ENCODE measurements at regions not wholly inside any gene's neighbourhood (a gene's known extent, or its start where the extent isn't known, plus 50 kb on each side); places are given as distances from the start of the nearest gene placed in this dataset.
"Not testable (repeated sequence)": the region's sequence is repeated elsewhere in the genome, so short reads cannot be mapped to it uniquely, and the experiment has no call there.

GRCh38 chr5:26386532-26386931 lies 651.9 kb downstream of the CDH9 start:
- Histone ChIP-seq H3K14ac (replicated peaks; ENCODE audit: low read depth, low read length) (no peak overlapping the region), H3K4me2 (ENCODE audit: low read depth, low read length) (no peak overlapping the region), H4K20me1 (ENCODE audit: insufficient read depth, low read length) (no peaks in the 10 kb centered on the region), H4K91ac (ENCODE audit: insufficient read depth, low read depth, low read length) (no peak overlapping the region), H3K4me1 (ENCODE audit: control insufficient read depth, insufficient read depth, low read length) (no peaks in the 10 kb centered on the region), H3K9ac (ENCODE audit: low read depth, low read length) (no peak overlapping the region), H2BK120ac (ENCODE audit: low read depth, low read length) (no peak overlapping the region), H2BK5ac (ENCODE audit: low read depth, low read length, poor library complexity, severe bottlenecking) (no peak overlapping the region), H3K18ac (ENCODE audit: low read depth, low read length) (no peak overlapping the region), H2AK9ac (replicated peaks; ENCODE audit: low read depth, low read length, poor library complexity) (no peak overlapping the region), H4K5ac (ENCODE audit: low read depth, low read length) (no peak overlapping the region), H2BK15ac (ENCODE audit: low read depth, low read length) (no peak overlapping the region), H2AFZ (replicated peaks; ENCODE audit: low read length, poor library complexity) (no peak overlapping the region), H3K56ac (ENCODE audit: extremely low read depth, insufficient read depth, low read length) (no peak overlapping the region), H3K4me3 (ENCODE audit: insufficient read depth, low read depth, low read length) (no peak overlapping the region), H4K8ac (ENCODE audit: low read depth in 2 of 2, low read length in 2 of 2) (no peak overlapping the region), H3K4ac (ENCODE audit: low read depth, low read length) (no peak overlapping the region), H3K79me1 (ENCODE audit: low read depth in 1 of 2, low read length in 2 of 2) (no peaks in the 10 kb centered on the region), H2AK5ac (ENCODE audit: low read depth, low read length) (no peak overlapping the region), H3K27me3 (ENCODE audit: control insufficient read depth, insufficient read depth, low read length) (no peaks in the 10 kb centered on the region), H3K9me1 (ENCODE audit: insufficient read depth, low read length) (no peaks in the 10 kb centered on the region), H3K27ac (ENCODE audit: insufficient read depth, low read length) (no peak overlapping the region), H3K9me3 (ENCODE audit: control insufficient read depth, insufficient read depth, low read length) (peaks cover 11% of the 10 kb centered on the region; the same call in 1 of the 2 replicates), H3K23ac (ENCODE audit: low read depth, low read length) (no peak overlapping the region), H3K36me3 (ENCODE audit: control insufficient read depth, insufficient read depth, low read length) (no peaks in the 10 kb centered on the region), H2BK20ac (ENCODE audit: low read depth, low read length) (no peak overlapping the region)
- WGBS, 2 experiments (ENCODE audit: extremely low coverage in 2 of 2, insufficient read length in 1 of 2) = no CpG with 5 or more reads among the region's 1 CpG
- BruUV-seq (replicated peaks) = no TSS peak
- ATAC-seq (ENCODE audit: low read depth) = no peak
- ChIA-PET CTCF (no interaction called here), POLR2A (ENCODE audit: unreplicated experiment) (interaction anchor here (0.6 kb wide), 1 partner anchor 283 kb away, joined by 4 read pairs; no protein-coding TSS in a partner anchor)
- no peak for DNase-seq
- TF ChIP-seq USF2 (IDR thresholded peaks at IDR 0.05; ENCODE audit: low read depth, low read length) (no peak), CEBPB (IDR thresholded peaks at IDR 0.05; ENCODE audit: low read depth, low read length) (peak; percentile 75)
- in situ Hi-C loops (cut with MboI; ENCODE audit: low sequenced_read_pairs) (no loop called here), dilution Hi-C loops (cut with HindIII; ENCODE audit: low sequenced_read_pairs, unreplicated experiment) (no loop called here), intact Hi-C loops (cut with micrococcal nuclease) (no loop called here)

DNA sequence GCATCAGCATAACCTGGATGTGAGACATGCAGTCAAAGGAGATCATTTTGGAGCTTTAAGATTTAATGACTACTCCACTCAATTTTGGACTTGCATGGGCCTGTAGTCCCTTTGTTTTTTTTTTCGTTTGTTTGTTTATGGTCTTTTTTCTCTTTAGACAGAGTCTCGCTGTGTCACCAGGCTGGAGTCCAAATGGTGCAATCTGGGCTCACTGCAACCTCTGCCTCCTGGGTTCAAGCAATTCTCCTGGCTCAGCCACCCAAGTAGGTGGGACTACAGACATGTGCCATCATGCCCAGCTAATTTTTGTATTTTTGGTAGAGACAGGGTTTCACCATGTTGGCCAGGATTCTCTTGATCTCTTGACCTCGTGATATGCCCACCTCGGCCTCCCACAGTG lies 673.8 kb downstream of the CDH9 start:
- H3K79me1 ChIP-seq (ENCODE audit: low read depth in 1 of 2, low read length in 2 of 2); H3K14ac ChIP-seq (replicated peaks; ENCODE audit: low read depth, low read length); intact Hi-C loops (cut with micrococcal nuclease); POLR2A ChIA-PET (ENCODE audit: unreplicated experiment); H3K36me3 ChIP-seq (ENCODE audit: control insufficient read depth, insufficient read depth, low read length); H4K8ac ChIP-seq (ENCODE audit: low read depth in 2 of 2, low read length in 2 of 2); dilution Hi-C loops (cut with HindIII; ENCODE audit: low sequenced_read_pairs, unreplicated experiment); H2BK15ac ChIP-seq (ENCODE audit: low read depth, low read length); H3K9me1 ChIP-seq (ENCODE audit: insufficient read depth, low read length); H4K91ac ChIP-seq (ENCODE audit: insufficient read depth, low read depth, low read length); H2AK5ac ChIP-seq (ENCODE audit: low read depth, low read length); H3K27me3 ChIP-seq (ENCODE audit: control insufficient read depth, insufficient read depth, low read length); H2BK5ac ChIP-seq (ENCODE audit: low read depth, low read length, poor library complexity, severe bottlenecking); H4K20me1 ChIP-seq (ENCODE audit: insufficient read depth, low read length); H3K9ac ChIP-seq (ENCODE audit: low read depth, low read length); H2BK120ac ChIP-seq (ENCODE audit: low read depth, low read length); H3K4me1 ChIP-seq (ENCODE audit: control insufficient read depth, insufficient read depth, low read length); H3K56ac ChIP-seq (ENCODE audit: extremely low read depth, insufficient read depth, low read length); H2AFZ ChIP-seq (replicated peaks; ENCODE audit: low read length, poor library complexity); H2BK20ac ChIP-seq (ENCODE audit: low read depth, low read length); DNase-seq; BruUV-seq (replicated peaks); H2AK9ac ChIP-seq (replicated peaks; ENCODE audit: low read depth, low read length, poor library complexity); in situ Hi-C loops (cut with MboI; ENCODE audit: low sequenced_read_pairs); H3K27ac ChIP-seq (ENCODE audit: insufficient read depth, low read length); H3K4me2 ChIP-seq (ENCODE audit: low read depth, low read length); CTCF ChIA-PET; H3K23ac ChIP-seq (ENCODE audit: low read depth, low read length); H4K5ac ChIP-seq (ENCODE audit: low read depth, low read length); H3K4me3 ChIP-seq (ENCODE audit: insufficient read depth, low read depth, low read length); H3K4ac ChIP-seq (ENCODE audit: low read depth, low read length); H3K18ac ChIP-seq (ENCODE audit: low read depth, low read length); ATAC-seq (ENCODE audit: low read depth): not testable (repeated sequence)
- no CpG with 5 or more reads among the region's 4 CpGs for WGBS, 2 experiments (ENCODE audit: extremely low coverage in 2 of 2, insufficient read length in 1 of 2)
- H3K9me3 ChIP-seq (ENCODE audit: control insufficient read depth, insufficient read depth, low read length) = peaks cover 14% of the 10 kb centered on the region; the same call in 1 of the 2 replicates

All from IMR-90 (cell line).